ENCODE measurements at regions not wholly inside any gene's neighbourhood (a gene's known extent, or its start where the extent isn't known, plus 50 kb on each side); places are given as distances from the start of the nearest gene placed in this dataset.

- TF ChIP-seq, protein P1, sequence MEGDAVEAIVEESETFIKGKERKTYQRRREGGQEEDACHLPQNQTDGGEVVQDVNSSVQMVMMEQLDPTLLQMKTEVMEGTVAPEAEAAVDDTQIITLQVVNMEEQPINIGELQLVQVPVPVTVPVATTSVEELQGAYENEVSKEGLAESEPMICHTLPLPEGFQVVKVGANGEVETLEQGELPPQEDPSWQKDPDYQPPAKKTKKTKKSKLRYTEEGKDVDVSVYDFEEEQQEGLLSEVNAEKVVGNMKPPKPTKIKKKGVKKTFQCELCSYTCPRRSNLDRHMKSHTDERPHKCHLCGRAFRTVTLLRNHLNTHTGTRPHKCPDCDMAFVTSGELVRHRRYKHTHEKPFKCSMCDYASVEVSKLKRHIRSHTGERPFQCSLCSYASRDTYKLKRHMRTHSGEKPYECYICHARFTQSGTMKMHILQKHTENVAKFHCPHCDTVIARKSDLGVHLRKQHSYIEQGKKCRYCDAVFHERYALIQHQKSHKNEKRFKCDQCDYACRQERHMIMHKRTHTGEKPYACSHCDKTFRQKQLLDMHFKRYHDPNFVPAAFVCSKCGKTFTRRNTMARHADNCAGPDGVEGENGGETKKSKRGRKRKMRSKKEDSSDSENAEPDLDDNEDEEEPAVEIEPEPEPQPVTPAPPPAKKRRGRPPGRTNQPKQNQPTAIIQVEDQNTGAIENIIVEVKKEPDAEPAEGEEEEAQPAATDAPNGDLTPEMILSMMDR (IDR thresholded peaks at IDR 0.05) = no peak
- no peak for TF ChIP-seq POLR2A (IDR thresholded peaks at IDR 0.05)
Measured at GRCh38 chr12:131383741-131384543, 326.9 kb upstream of the SFSWAP start.

Measured in lower leg skin (tissue), 3 donors.